ENCODE measurements at regions not wholly inside any gene's neighbourhood (a gene's known extent, or its start where the extent isn't known, plus 50 kb on each side); places are given as distances from the start of the nearest gene placed in this dataset.

DNA sequence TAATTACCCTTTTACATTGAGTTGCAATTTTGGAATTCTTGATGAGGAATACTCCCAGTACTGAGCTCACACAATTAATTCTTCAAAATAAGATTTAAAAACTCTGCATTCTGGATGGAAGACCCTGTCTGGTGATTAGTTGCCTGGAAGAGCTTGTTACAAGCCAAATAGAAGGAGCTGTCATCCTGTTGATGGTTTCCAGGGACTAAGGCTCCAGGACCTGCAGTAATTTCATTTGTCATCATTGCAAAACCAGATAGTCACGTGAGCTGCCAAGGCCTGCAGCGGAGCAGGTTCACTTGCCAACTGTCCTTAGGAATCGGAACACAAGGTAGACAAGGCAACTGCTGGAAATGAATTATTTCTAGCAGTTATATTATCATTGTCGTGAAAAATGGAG is 597.7 kb downstream of the CCDC171 start:
- no peak overlapping the region for H3K4me3 ChIP-seq (ENCODE audit: low read depth in 1 of 2, low read length in 1 of 2)
- TF ChIP-seq, protein P1, sequence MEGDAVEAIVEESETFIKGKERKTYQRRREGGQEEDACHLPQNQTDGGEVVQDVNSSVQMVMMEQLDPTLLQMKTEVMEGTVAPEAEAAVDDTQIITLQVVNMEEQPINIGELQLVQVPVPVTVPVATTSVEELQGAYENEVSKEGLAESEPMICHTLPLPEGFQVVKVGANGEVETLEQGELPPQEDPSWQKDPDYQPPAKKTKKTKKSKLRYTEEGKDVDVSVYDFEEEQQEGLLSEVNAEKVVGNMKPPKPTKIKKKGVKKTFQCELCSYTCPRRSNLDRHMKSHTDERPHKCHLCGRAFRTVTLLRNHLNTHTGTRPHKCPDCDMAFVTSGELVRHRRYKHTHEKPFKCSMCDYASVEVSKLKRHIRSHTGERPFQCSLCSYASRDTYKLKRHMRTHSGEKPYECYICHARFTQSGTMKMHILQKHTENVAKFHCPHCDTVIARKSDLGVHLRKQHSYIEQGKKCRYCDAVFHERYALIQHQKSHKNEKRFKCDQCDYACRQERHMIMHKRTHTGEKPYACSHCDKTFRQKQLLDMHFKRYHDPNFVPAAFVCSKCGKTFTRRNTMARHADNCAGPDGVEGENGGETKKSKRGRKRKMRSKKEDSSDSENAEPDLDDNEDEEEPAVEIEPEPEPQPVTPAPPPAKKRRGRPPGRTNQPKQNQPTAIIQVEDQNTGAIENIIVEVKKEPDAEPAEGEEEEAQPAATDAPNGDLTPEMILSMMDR (IDR thresholded peaks at IDR 0.05): no peak
- H3K27me3 ChIP-seq: peaks cover 29% of the 10 kb centered on the region
- no peaks in the 10 kb centered on the region for H3K36me3 ChIP-seq
- no peaks in the 10 kb centered on the region for H3K9me3 ChIP-seq
- no peaks in the 10 kb centered on the region for H3K4me1 ChIP-seq (ENCODE audit: control insufficient read depth in 1 of 2, insufficient read depth in 1 of 2, low read depth in 1 of 2, low read length in 1 of 2)
- no peak overlapping the region for H3K27ac ChIP-seq

DNA sequence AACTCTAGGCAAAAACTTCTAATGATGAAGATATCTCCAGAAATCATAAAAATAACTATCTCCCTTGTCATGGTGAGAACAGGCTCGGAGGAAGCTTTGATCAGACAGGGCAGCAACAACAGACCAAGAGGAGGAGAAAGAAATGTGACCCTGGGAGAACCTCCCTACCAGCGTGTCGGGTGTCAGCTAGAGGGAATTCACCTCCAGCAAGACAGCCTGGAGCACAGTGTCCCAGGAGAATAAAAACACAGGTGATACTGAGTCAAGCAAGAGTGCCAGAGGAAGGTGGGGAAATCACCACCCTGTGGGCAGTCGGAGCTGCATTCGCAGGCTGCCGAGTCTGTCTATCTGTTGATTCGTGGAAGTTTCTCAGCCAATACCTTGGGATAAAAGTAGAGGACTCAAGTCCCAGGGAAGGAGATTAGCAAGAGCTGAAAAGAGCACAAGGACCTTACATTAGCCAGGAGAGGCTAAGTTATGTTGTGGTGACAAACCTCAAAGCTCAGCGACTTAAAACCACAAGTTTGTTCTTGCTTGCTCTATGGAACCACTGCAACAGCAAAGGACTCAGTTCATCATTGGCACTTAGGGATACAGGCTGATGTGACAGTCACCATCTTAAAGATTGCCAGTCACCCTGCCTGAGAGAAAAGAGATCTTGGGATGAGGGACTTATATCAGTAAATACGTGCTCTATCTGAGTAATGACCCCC is 598.3 kb downstream of the CCDC171 start:
- H3K9me3 ChIP-seq: no peaks in the 10 kb centered on the region
- no peak overlapping the region for H3K4me3 ChIP-seq (ENCODE audit: low read depth in 1 of 2, low read length in 1 of 2)
- H3K36me3 ChIP-seq: no peaks in the 10 kb centered on the region
- peaks cover 34% of the 10 kb centered on the region for H3K27me3 ChIP-seq
- H3K4me1 ChIP-seq (ENCODE audit: control insufficient read depth in 1 of 2, insufficient read depth in 1 of 2, low read depth in 1 of 2, low read length in 1 of 2): no peaks in the 10 kb centered on the region
- H3K27ac ChIP-seq: no peak overlapping the region
- TF ChIP-seq, protein P1 (IDR thresholded peaks at IDR 0.05): no peak

DNA sequence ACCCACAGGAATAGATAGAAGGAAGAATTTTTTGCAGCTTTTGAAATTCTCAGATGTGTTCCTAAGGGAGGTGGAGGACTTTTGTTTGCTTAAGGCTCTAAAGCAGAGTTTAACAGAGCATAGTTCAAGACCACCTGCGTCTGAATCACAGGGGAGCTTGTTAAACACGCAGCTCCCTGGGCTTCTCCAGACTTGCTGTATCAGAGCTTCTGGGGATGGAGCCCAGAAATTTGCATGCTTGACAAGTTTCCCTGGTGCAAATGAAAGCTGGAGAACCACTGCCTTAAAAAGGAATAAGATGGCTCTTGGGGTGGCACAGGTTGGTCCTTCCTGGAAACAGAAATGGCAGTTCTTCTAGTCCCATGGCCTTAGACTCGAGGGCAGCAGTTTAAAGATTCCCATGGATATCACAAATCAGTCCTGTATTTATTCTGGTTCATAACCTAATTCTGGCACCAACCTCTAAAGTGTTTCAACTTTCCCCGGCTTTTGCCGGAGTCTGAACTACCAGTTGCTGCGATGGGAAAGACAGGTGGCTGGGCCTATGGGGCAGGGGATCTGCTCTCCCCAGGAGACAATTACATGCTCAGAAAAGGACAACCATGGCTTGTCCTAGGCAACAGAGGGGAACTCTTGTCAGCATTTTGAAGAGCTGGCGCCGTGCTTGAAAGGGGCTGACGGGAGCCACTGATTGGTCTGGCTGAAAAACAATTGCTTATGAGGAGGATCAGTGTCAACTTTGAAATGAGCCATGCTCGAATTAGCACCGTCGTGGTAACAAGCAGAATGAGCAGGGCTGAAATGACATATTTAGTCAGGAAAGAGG is 599.6 kb downstream of the CCDC171 start:
- Histone ChIP-seq H3K36me3 (no peaks in the 10 kb centered on the region), H3K9me3 (no peaks in the 10 kb centered on the region), H3K4me1 (ENCODE audit: control insufficient read depth in 1 of 2, insufficient read depth in 1 of 2, low read depth in 1 of 2, low read length in 1 of 2) (no peaks in the 10 kb centered on the region), H3K4me3 (ENCODE audit: low read depth in 1 of 2, low read length in 1 of 2) (no peak overlapping the region), H3K27me3 (peaks cover 36% of the 10 kb centered on the region), H3K27ac (no peak overlapping the region)
- TF ChIP-seq, protein P1 (IDR thresholded peaks at IDR 0.05): no peak

DNA sequence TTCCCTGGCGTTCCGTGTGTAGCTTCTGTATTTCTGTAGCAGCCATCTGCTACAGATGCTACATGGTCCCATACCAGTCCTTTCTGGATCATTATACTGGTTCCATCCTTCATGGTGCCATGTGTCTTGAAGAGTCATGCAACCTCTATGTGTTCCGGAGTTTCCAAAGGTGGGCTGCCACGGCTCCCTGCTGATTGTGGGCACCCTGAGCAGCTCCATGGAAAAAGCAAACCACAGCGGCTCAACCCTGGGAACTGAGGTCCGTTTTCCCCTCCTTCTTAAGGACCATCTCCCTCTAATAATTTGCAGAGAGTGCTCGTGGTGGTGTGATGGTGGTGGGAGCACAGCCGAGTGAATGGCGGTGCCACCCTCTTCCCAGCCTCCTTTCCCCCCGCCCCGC is 600.4 kb downstream of the CCDC171 start:
- H3K27ac ChIP-seq: no peak overlapping the region

DNA sequence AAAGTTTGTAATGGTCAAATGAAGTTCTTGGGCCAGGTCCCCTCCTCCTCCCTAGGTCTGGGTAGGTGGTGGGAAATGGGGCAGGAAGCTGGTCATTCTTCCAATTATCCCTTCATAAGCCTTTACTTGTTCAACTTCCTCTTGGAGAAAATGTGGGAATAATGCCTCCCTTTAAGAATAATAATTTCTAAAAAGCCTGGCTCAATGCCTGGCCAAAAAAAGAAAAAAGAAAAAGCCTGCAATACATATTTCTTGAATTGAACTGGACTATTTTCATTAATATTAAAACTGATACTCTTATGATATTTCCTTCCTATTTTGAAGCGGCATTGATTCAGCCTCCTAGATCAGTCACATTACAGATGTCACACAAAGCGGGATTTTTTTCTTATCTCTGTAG is 600.9 kb downstream of the CCDC171 start:
- no peak overlapping the region for H3K4me3 ChIP-seq (ENCODE audit: low read depth in 1 of 2, low read length in 1 of 2)
- H3K36me3 ChIP-seq: no peaks in the 10 kb centered on the region
- H3K27me3 ChIP-seq: peaks cover 36% of the 10 kb centered on the region
- H3K27ac ChIP-seq: no peak overlapping the region
- H3K4me1 ChIP-seq (ENCODE audit: control insufficient read depth in 1 of 2, insufficient read depth in 1 of 2, low read depth in 1 of 2, low read length in 1 of 2): no peaks in the 10 kb centered on the region
- TF ChIP-seq, protein P1 (IDR thresholded peaks at IDR 0.05): no peak
- no peaks in the 10 kb centered on the region for H3K9me3 ChIP-seq

More for the DNA sequence above, 600.4 kb downstream of the CCDC171 start:
- TF ChIP-seq, protein P1 (IDR thresholded peaks at IDR 0.05): no peak
- H3K9me3 ChIP-seq: no peaks in the 10 kb centered on the region
- no peaks in the 10 kb centered on the region for H3K36me3 ChIP-seq
- no peaks in the 10 kb centered on the region for H3K4me1 ChIP-seq (ENCODE audit: control insufficient read depth in 1 of 2, insufficient read depth in 1 of 2, low read depth in 1 of 2, low read length in 1 of 2)
- peaks cover 36% of the 10 kb centered on the region for H3K27me3 ChIP-seq
- H3K4me3 ChIP-seq (ENCODE audit: low read depth in 1 of 2, low read length in 1 of 2): no peak overlapping the region

Data from neutrophil (primary cell).